Glomerular endothelial cell (primary cell): ENCODE measurements at regions not wholly inside any gene's neighbourhood (a gene's known extent, or its start where the extent isn't known, plus 50 kb on each side); places are given as distances from the start of the nearest gene placed in this dataset.

Experiments used
- DNase-seq: peaks from one replicate; pipeline ENCODE4 v3.0.0-alpha.2; 2011; ENCODE audit warnings: low read depth, low spot score; ENCODE audit errors: extremely low read depth

GRCh38 chr1:55380355-55380970 lies 165.3 kb upstream of the USP24 start:
- no peak for DNase-seq

DNA sequence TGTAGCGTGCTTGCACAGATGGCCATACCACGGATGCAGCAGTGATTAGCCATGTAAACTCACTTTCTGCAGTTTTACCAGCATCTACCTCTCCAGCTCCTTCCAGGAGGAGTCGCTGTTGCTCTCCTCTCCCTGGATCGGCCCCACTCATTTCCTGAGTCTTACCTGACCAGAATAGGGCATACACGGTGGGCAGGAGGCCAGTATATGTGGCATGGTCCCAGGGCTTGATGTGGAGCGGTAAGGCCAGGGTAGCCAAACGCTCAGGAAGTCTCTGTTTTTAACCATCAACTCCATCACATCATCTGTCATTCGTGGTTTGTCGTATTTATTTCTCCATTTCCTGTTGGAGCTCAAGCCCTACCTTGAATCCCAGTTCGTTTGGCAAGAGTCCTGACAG lies 163.4 kb upstream of the USP24 start:
- peak; percentile 37 for DNase-seq

DNA sequence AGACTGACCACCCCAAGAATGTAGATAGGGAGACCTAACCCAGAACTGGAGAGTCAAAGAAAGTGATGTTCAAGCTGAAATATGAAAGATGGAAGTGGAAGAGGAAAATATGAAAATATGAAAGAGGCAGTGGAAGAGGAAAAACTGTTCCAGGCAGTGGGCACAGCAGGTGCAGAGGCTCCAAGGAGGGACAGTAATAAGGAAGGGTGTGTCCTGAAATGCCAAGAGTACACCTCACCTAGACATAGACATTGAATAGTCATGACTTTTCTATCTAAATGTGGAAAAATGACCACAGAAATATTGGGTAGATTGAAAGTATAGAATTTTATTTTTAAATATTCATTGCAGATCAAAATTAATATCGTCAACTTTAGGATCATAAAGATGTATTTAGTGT lies 161.7 kb upstream of the USP24 start:
- DNase-seq: no peak

DNA sequence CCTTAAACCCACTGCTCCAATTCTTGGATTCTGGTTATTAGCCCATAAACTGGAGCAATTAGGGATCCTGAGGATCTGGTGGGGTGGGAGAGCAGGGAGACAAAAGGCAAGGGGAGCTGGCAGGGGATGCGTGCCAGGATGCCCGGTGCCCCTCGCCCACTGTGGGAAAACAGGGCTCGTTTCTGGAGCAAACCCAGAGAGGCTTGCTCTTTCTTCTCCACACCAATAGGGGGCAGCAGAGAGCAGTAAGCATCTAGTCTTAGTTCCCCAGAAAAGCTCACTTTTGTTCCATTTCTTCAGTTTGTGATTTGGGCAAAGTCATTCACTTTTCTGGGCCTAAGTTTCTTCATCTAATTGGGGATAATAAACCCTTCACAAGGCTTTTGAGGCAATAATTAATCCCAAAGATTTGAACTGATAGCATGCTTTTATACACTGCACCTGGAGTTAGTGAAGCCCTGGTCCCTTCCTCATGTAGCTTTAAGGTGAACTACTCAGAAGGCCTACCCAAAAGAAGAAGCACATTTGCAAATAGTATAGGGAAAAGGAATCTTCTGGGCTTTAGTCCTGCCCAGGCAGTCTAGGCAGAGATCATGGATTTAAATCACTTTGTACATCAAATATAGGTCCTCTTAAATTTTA lies 160.6 kb upstream of the USP24 start:
- peak; percentile 14 for DNase-seq

DNA sequence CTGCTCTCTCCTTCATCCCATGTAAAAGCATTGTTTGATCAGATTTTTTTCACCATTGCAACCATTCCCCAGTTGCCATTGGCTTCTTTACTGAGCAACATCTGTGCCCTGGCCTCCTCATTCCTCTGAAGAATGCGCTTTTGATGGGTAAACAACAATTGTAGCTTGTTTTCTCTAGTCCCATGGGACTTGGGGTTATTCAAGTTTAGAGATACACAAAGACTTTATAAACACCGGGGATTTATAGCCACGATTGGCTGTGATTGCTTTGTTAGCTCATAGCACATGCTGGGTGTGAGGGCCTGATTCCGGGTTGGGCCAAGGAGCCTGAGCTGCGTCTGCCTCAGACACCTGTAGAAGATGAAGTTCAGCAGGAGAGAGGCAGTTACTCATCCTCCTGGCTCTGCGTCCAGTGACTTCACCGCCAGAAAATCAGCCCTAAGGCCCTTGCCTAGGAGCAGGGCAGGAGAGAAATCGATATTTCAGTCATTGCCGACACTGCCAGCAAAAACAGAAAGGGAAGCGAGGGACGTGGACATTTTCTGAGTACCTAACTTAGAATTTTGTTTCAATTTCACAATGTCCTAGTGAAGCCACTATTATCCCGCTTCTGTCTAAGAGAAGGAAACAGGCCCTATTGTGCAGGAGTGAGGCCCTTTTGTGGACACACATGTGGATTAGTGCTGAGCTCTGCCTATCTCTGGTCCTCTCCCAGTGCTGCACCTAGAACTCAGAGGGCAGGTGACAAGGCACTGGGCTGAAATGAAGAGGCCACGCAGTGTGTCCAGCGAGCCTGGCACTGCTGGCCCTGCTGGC lies 159.8 kb upstream of the USP24 start:
- DNase-seq: no peak

DNA sequence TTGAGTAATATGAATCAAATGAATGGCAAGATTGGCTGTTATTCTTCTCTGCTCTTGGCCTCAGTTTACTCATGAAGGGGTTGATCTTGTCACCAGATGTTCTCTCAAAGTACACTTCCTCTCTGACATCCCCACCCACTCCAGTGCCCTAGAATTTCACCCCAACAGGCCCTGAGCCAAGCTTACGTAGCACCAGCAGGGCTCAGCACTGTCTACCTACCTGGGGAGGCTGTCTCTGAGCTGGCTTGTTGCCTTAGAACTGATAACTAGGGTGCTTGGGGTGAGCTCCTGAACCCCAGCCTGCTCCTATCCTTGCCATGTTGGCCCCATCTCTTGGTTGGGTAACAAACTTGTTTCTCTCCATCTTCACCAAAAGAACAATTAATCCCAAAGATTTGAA lies 159.1 kb upstream of the USP24 start:
- DNase-seq: no peak

GRCh38 chr1:55369474-55369873 lies 154.3 kb upstream of the USP24 start:
- no peak for DNase-seq

- no peak for DNase-seq
Measured at GRCh38 chr1:55368698-55369097, 153.5 kb upstream of the USP24 start.

GRCh38 chr1:55367273-55367672 lies 152.1 kb upstream of the USP24 start:
- no peak for DNase-seq

DNA sequence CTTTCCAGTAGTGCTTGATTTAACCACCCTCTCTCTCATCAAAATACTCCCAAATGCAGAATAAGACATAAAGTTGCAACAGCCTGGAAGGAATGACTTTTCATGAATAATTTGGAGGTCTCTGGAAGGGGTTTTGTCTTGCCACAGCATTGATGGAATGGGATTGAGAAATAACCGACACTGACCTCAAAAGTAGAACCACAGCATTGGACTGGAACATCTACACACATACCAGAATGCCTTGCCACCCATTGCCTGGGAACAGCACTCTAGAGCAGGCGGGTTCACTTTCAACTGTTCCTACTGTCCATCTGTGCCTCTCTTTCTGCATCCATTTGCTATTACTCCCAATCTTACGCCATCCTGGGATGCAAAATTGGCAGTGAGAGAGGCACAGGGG lies 149.1 kb upstream of the USP24 start:
- no peak for DNase-seq

DNA sequence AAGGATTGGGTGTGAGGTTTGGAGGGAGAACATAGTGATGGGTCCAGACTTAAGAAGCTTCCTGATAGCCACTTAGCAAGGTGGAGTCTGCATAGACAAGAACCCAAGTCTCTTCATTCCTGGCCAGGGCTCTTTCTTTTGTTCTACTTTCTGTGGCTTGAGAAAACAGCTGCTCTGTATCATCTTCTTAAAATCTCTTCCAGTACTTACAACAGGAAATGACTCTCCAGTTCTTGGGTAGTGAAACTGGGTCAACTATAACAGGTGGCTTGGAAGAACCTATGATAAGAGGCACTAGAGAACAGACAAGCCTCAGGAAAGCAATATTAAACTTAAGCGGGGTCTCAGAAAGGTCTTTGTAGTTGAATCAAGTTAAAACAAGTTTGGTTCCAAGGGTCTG lies 148.1 kb upstream of the USP24 start:
- no peak for DNase-seq

DNA sequence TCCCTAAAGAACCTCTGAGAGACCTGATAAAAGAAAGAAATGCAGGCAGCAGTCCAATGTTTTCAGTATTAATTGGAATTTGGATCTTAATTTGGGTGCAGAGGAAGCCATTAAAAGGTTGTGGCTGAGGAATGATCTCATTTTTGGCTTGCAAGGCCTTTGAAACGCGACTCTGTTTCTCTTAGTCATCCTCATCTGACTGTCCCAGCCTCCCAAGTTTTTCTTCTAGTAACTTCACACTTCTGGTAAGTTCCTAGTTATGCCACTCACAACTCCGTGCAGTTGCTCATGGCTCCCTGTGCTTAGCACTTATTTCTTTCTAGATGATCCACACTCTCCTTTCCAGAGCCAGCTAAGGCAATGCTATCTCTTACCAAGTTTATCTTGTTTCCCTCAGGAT lies 147.4 kb upstream of the USP24 start:
- no peak for DNase-seq

- DNase-seq: no peak
Measured at GRCh38 chr1:55359611-55360010, 144.4 kb upstream of the USP24 start.

- DNase-seq: no peak
Measured at GRCh38 chr1:55358581-55358980, 143.4 kb upstream of the USP24 start.

- DNase-seq: no peak
Measured at GRCh38 chr1:55355549-55355948, 140.4 kb upstream of the USP24 start.

DNA sequence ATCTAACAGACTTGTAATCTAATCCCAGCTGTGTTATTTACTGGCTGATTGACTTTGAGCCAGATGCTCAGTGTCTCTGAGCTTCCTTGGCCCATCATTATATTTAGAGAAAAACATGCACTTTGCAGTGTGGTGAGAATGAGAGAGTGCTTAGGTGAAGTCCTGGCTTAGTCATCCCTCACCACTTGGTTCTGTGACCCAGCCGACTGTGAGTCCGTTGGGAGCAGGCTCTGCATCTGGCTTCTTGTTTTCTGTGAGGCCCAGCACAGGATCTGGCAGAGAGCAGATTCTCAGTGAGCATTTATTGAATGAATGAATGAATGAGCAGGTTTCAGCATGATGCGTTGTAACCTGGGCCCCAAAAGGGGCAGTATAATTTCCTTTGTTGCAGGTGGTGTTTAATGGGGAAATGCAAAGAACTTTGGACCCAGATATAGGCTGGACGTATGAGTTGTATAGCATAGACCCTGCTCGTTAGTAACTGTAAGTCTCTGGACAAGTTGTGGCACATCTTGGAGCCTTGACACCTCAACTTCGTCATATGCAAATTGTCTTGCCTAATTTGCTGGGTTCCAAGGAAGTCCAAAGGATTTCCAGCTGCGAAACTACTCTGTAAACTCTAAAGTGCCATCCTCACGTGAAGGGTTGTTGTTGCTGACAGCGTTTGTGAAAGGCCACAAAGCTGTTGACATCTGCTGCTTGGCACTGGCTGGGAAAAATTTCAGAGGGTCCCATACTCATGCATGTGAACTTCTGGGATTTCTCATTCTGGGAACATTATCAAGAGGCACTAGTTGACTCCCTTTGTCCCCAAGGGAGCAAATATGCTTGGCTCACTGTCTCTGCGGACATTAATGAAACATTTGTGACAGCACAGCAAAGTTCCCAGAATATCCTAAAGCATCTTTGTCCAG lies 138.8 kb upstream of the USP24 start:
- no peak for DNase-seq

- no peak for DNase-seq
Measured at GRCh38 chr1:55352811-55353180, 137.6 kb upstream of the USP24 start.

- DNase-seq: no peak
Measured at GRCh38 chr1:55352080-55352810, 137.1 kb upstream of the USP24 start.

- no peak for DNase-seq
Measured at GRCh38 chr1:55348356-55348755, 133.2 kb upstream of the USP24 start.

DNA sequence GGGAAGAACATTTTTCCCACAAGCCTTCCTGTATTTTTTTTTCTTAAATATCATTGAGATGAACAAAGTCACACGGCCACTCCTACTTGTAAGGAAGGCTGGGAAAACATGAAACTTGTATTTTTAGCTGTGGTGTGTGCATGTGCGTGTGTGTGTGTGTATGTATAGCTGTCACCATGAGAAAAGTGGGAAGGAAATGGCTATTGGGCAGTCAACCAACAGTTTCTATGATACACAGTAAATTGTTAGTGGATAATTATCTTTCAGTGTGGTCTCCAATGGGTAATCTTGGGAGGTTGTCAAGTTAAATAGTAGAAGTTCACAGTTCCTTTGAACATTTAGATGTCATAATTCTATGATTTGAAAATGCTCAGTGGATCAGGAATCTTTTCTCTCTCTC lies 132.7 kb upstream of the USP24 start:
- no peak for DNase-seq
